ENCODE measurements at regions not wholly inside any gene's neighbourhood (a gene's known extent, or its start where the extent isn't known, plus 50 kb on each side); places are given as distances from the start of the nearest gene placed in this dataset.

DNA sequence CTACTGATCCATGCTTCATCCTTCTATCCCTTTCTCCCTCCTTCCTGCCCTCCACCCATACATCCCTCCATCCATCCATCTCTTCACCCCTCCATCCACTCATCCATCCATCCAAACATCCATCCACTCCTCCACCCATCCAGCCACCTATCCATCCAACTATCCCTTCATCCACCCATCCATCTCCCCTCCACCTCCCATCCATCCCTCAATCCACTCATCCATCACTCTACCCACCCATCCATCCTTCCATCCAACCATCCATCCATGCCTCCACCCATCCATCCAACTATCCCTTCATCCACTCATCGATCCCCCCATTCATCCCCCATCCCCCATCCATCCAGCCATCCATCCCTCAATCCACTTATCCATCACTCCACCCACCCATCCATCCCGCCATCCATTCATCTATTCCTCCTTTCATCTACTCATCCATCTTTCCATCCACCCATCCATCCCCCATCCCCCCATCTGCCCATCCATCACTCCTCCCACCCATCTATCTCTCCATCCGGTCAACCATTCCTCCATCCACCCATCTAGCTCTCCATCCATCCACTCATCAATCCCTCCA is 132.4 kb upstream of the IQSEC1 start:
- TF ChIP-seq CTCF (IDR thresholded peaks at IDR 0.05) (no peak), POLR2A (IDR thresholded peaks at IDR 0.05) (no peak)
